GM19328 (cell line): ENCODE measurements at regions not wholly inside any gene's neighbourhood (a gene's known extent, or its start where the extent isn't known, plus 50 kb on each side); places are given as distances from the start of the nearest gene placed in this dataset.

Experiments
- ATAC-seq: cut with Tn5 transposase; IDR thresholded peaks from one replicate; pipeline ENCODE4 v1.9.1; 2021; ENCODE audit warnings: mild to moderate bottlenecking, moderate library complexity; ENCODE audit not compliant: unreplicated experiment

GRCh38 chr1:224846119-224846907 is 83.2 kb upstream of the DNAH14 start:
- ATAC-seq: no peak

- no peak for ATAC-seq
These were observed 79.0 kb upstream of the DNAH14 start for GRCh38 chr1:224850446-224850845.

GRCh38 chr1:224851210-224851847 is 78.1 kb upstream of the DNAH14 start:
- ATAC-seq: peak; percentile 57

GRCh38 chr1:224851848-224852261 is 77.6 kb upstream of the DNAH14 start:
- peak; percentile 28 for ATAC-seq

- ATAC-seq: no peak
These were observed 76.4 kb upstream of the DNAH14 start for GRCh38 chr1:224852901-224853568.

GRCh38 chr1:224856973-224857372 is 72.5 kb upstream of the DNAH14 start:
- ATAC-seq: no peak

- no peak for ATAC-seq
These were observed 69.8 kb upstream of the DNAH14 start for GRCh38 chr1:224859651-224860050.

- no peak for ATAC-seq
These were observed 68.8 kb upstream of the DNAH14 start for GRCh38 chr1:224860488-224861338.

GRCh38 chr1:224861339-224861716 is 68.1 kb upstream of the DNAH14 start:
- ATAC-seq: no peak

GRCh38 chr1:224863486-224863885 is 66.0 kb upstream of the DNAH14 start:
- no peak for ATAC-seq

- no peak for ATAC-seq
These were observed 65.5 kb upstream of the DNAH14 start for GRCh38 chr1:224864006-224864405.

- ATAC-seq: no peak
These were observed 64.0 kb upstream of the DNAH14 start for GRCh38 chr1:224865510-224865909.

GRCh38 chr1:224866940-224867339 is 62.5 kb upstream of the DNAH14 start:
- ATAC-seq: no peak

GRCh38 chr1:224867715-224868114 is 61.8 kb upstream of the DNAH14 start:
- ATAC-seq: no peak

- ATAC-seq: no peak
These were observed 56.5 kb upstream of the DNAH14 start for GRCh38 chr1:224872832-224873433.

GRCh38 chr1:224873434-224874369 is 55.8 kb upstream of the DNAH14 start:
- no peak for ATAC-seq

- no peak for ATAC-seq
These were observed 54.7 kb upstream of the DNAH14 start for GRCh38 chr1:224874775-224875174.

GRCh38 chr1:224879162-224879803 is 50.2 kb upstream of the DNAH14 start:
- ATAC-seq: no peak
